OCI-LY7 (cell line): ENCODE measurements at regions not wholly inside any gene's neighbourhood (a gene's known extent, or its start where the extent isn't known, plus 50 kb on each side); places are given as distances from the start of the nearest gene placed in this dataset.

Source experiments
- BruUV-seq: library from RNA; stranded (reverse); fragments of 400-500 nt; replicated peaks from 2 replicates; lab custom pipeline; 2021; lab: Mats Ljungman, UMichigan
- CTCF ChIA-PET: fragments of 300-600 bp; sonication (Branson Sonifier 250); formaldehyde crosslinking; loops from one replicate; lab custom pipeline; 2022; ENCODE audit warnings: antibody characterized with exemption; ENCODE audit not compliant: unreplicated experiment; lab: Charles Lee
- POLR2A ChIA-PET: fragments of 300-600 bp; sonication (Branson Sonifier 250); formaldehyde crosslinking; loops from one replicate; lab custom pipeline; 2022; ENCODE audit warnings: antibody characterized with exemption; lab: Charles Lee
- DNase-seq: peaks from one replicate; pipeline ENCODE4 v3.0.0-alpha.2; 2015; ENCODE audit warnings: low spot score
- H2AFZ ChIP-seq: fragments of 200-600 bp; sonication (generic), shearing (Covaris generic); 2 replicates; pipeline ENCODE4 v1.6.1; 2014; ENCODE audit warnings: mild to moderate bottlenecking, antibody characterized with exemption, low read length, moderate library complexity
- H3K27ac ChIP-seq: fragments of 200-600 bp; sonication (generic); 2 replicates; pipeline ENCODE4 v1.5.1; 2014; ENCODE audit warnings: mixed run types, low read depth, mild to moderate bottlenecking, moderate library complexity, low read length, inconsistent platforms; ENCODE audit not compliant: poor library complexity, severe bottlenecking
- H3K36me3 ChIP-seq: fragments of 200-600 bp; sonication (generic); 2 replicates; pipeline ENCODE4 v1.6.1; 2014; ENCODE audit warnings: mild to moderate bottlenecking, antibody characterized with exemption, low read length, moderate library complexity, mixed read lengths; ENCODE audit not compliant: insufficient read depth
- H3K4me1 ChIP-seq: fragments of 200-600 bp; sonication (generic); 2 replicates; pipeline ENCODE4 v1.5.1; 2014; ENCODE audit warnings: mild to moderate bottlenecking, low read length; ENCODE audit not compliant: insufficient read depth, poor library complexity, severe bottlenecking
- H3K4me2 ChIP-seq: fragments of 200-600 bp; sonication (generic); 2 replicates; pipeline ENCODE4 v1.6.1; 2014; ENCODE audit warnings: mild to moderate bottlenecking, low read length
- H3K4me3 ChIP-seq: fragments of 200-600 bp; sonication (generic); 2 replicates; pipeline ENCODE4 v1.5.1; 2014; ENCODE audit warnings: mild to moderate bottlenecking, low read depth, low read length; ENCODE audit not compliant: poor library complexity, severe bottlenecking
- H3K79me2 ChIP-seq: fragments of 200-600 bp; sonication (generic); 2 replicates; pipeline ENCODE4 v1.6.1; 2016; ENCODE audit warnings: low read depth, mild to moderate bottlenecking, low read length, moderate library complexity, mixed read lengths; ENCODE audit not compliant: insufficient read depth
- H3K9me2 ChIP-seq: fragments of 200-600 bp; sonication (generic); 2 replicates; pipeline ENCODE4 v1.6.1; 2016; ENCODE audit warnings: mild to moderate bottlenecking, low read length, mixed read lengths; ENCODE audit not compliant: insufficient read depth
- H3K9me3 ChIP-seq: fragments of 200-600 bp; sonication (generic); 2 replicates; pipeline ENCODE4 v1.6.1; 2014; ENCODE audit warnings: mild to moderate bottlenecking, mixed run types, low read length, mixed read lengths
- H4K20me1 ChIP-seq: fragments of 200-600 bp; sonication (generic); 2 replicates; pipeline ENCODE4 v1.6.1; 2014; ENCODE audit warnings: mild to moderate bottlenecking, antibody characterized with exemption, low read length, moderate library complexity, mixed read lengths; ENCODE audit not compliant: insufficient read depth
- EZH2phosphoT487 ChIP-seq: fragments of 200-600 bp; sonication (generic); IDR thresholded peaks from 2 replicates; pipeline ENCODE4 v1.6.1; 2018; ENCODE audit warnings: low read depth, borderline replicate concordance, mild to moderate bottlenecking, mixed run types, antibody characterized with exemption, low read length, moderate library complexity, mixed read lengths
- intact Hi-C: fragments of 100-400 bp; cut with micrococcal nuclease; formaldehyde crosslinking; loops from one replicate; pipeline ENCODE4 v1.10.0; 2022; ENCODE audit not compliant: unreplicated experiment
- TF ChIP-seq, protein P1 (sequence below): fragments of 200-600 bp; sonication (generic); conservative IDR thresholded peaks from 2 replicates; pipeline ENCODE4 v1.5.1; 2014; ENCODE audit warnings: mild to moderate bottlenecking, antibody characterized with exemption, low read length, moderate library complexity, mixed read lengths

GRCh38 chr16:80346111-80346632 is 194.6 kb upstream of the DYNLRB2 start:
- H3K9me2 ChIP-seq = no peaks in the 10 kb centered on the region
- H2AFZ ChIP-seq = no peak overlapping the region
- no peak for TF ChIP-seq EZH2phosphoT487
- TF ChIP-seq, protein P1, sequence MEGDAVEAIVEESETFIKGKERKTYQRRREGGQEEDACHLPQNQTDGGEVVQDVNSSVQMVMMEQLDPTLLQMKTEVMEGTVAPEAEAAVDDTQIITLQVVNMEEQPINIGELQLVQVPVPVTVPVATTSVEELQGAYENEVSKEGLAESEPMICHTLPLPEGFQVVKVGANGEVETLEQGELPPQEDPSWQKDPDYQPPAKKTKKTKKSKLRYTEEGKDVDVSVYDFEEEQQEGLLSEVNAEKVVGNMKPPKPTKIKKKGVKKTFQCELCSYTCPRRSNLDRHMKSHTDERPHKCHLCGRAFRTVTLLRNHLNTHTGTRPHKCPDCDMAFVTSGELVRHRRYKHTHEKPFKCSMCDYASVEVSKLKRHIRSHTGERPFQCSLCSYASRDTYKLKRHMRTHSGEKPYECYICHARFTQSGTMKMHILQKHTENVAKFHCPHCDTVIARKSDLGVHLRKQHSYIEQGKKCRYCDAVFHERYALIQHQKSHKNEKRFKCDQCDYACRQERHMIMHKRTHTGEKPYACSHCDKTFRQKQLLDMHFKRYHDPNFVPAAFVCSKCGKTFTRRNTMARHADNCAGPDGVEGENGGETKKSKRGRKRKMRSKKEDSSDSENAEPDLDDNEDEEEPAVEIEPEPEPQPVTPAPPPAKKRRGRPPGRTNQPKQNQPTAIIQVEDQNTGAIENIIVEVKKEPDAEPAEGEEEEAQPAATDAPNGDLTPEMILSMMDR = no peak
- no peaks in the 10 kb centered on the region for H3K9me3 ChIP-seq
- no peak overlapping the region for H3K27ac ChIP-seq
- intact Hi-C loops = no loop called here
- no peaks in the 10 kb centered on the region for H3K4me1 ChIP-seq
- no peak overlapping the region for H3K4me2 ChIP-seq
- H3K4me3 ChIP-seq = no peak overlapping the region
- no peaks in the 10 kb centered on the region for H3K36me3 ChIP-seq
- H3K79me2 ChIP-seq = no peaks in the 10 kb centered on the region
- ChIA-PET POLR2A (interaction anchor here (0.6 to 0.8 kb wide), 2 partner anchors 177 to 283 kb away, joined by 3 to 4 read pairs; no protein-coding TSS in a partner anchor), CTCF (no interaction called here)
- DNase-seq = peak; percentile 2
- no TSS peak for BruUV-seq
- H4K20me1 ChIP-seq = no peaks in the 10 kb centered on the region

GRCh38 chr16:80345701-80346100 is 195.1 kb upstream of the DYNLRB2 start:
- H3K27ac ChIP-seq = no peak overlapping the region
- intact Hi-C loops = no loop called here
- CTCF ChIA-PET = no interaction called here
- H4K20me1 ChIP-seq = no peaks in the 10 kb centered on the region
- H3K4me2 ChIP-seq = no peak overlapping the region
- TF ChIP-seq, protein P1 = no peak
- TF ChIP-seq EZH2phosphoT487 = no peak
- H3K9me2 ChIP-seq = no peaks in the 10 kb centered on the region
- no peaks in the 10 kb centered on the region for H3K9me3 ChIP-seq
- POLR2A ChIA-PET = interaction anchor here (0.6 kb wide), 1 partner anchor 178 kb away, joined by 3 read pairs; no protein-coding TSS in a partner anchor
- H2AFZ ChIP-seq = no peak overlapping the region
- BruUV-seq = no TSS peak
- H3K36me3 ChIP-seq = no peaks in the 10 kb centered on the region
- H3K79me2 ChIP-seq = no peaks in the 10 kb centered on the region
- no peak for DNase-seq
- no peaks in the 10 kb centered on the region for H3K4me1 ChIP-seq
- no peak overlapping the region for H3K4me3 ChIP-seq

DNA sequence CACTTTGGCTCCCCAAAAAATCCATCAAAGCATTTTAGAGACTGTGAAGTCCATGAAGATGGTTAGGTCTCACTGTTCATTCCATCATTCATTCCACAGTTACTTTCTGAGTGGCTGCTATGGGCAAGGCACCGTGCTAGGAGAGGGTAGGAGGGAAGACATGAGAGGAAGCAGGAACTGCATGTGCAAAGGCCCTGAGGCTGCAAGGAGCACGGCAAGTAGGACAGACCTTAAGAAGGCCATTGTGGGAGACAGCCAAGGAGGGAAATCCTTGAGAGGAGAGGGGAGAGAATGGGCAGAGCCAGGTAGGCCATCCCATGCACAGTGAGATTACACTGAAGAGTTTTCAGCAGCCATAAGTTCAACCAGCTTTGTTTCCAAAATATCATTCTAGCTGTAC is 196.2 kb upstream of the DYNLRB2 start:
- H4K20me1 ChIP-seq = no peaks in the 10 kb centered on the region
- no peaks in the 10 kb centered on the region for H3K4me1 ChIP-seq
- DNase-seq = no peak
- intact Hi-C loops = no loop called here
- H3K9me3 ChIP-seq = no peaks in the 10 kb centered on the region
- TF ChIP-seq, protein P1 = no peak
- TF ChIP-seq EZH2phosphoT487 = no peak
- H2AFZ ChIP-seq = no peak overlapping the region
- H3K4me3 ChIP-seq = no peak overlapping the region
- BruUV-seq = no TSS peak
- H3K27ac ChIP-seq = no peak overlapping the region
- no peak overlapping the region for H3K4me2 ChIP-seq
- H3K79me2 ChIP-seq = no peaks in the 10 kb centered on the region
- H3K9me2 ChIP-seq = no peaks in the 10 kb centered on the region
- POLR2A ChIA-PET = no interaction called here
- H3K36me3 ChIP-seq = no peaks in the 10 kb centered on the region
- CTCF ChIA-PET = no interaction called here
